HepG2 (cell line): ENCODE measurements at regions not wholly inside any gene's neighbourhood (a gene's known extent, or its start where the extent isn't known, plus 50 kb on each side); places are given as distances from the start of the nearest gene placed in this dataset.

Experiments used
- ATAC-seq: fragments of 200-7000 bp; cut with Tn5 transposase; 3 replicates; pipeline ENCODE4 v1.9.1; 2020; ENCODE audit warnings: mild to moderate bottlenecking, moderate library complexity
- BruUV-seq: library from RNA; stranded (reverse); fragments of 400-500 nt; replicated peaks from 2 replicates; lab custom pipeline; 2021; lab: Mats Ljungman, UMichigan
- CTCF ChIA-PET: fragments of 300-600 bp; formaldehyde crosslinking; extraction: SDS; loops from one replicate; lab custom pipeline; 2021; ENCODE audit warnings: low total read pairs, inconsistent platforms, low intra/inter-chr PET ratio; lab: Yijun Ruan, JAX
- POLR2A ChIA-PET: fragments of 350-600 bp; sonication (Branson Sonifier 250); formaldehyde crosslinking; loops from one replicate; lab custom pipeline; 2020; ENCODE audit warnings: antibody characterized with exemption, inconsistent platforms; lab: Yijun Ruan, JAX
- DNase-seq: peaks from one replicate; pipeline ENCODE4 v3.0.0-alpha.2; 2015; ENCODE audit warnings: low spot score
- FAIRE-seq: peaks from 3 replicates; lab custom pipeline; 2011; peaks lifted over from hg19 to GRCh38; lab: Jason Lieb, UNC
- H2AFZ ChIP-seq: one replicate; pipeline ENCODE4 v1.6.1; 2011; ENCODE audit warnings: low read length, inconsistent platforms
- H3K27ac ChIP-seq: fragments of 300-600 bp; 3 replicates; pipeline ENCODE4 v1.8.0; 2011; ENCODE audit warnings: mixed run types, mild to moderate bottlenecking, mixed read lengths, low read length, inconsistent platforms; ENCODE audit not compliant: insufficient read depth; ENCODE audit errors: extremely low read length
- H3K27me3 ChIP-seq, 2 experiments: fragments of 200-600 bp in 1 of 2; 2 replicates in 1 of 2; 3 replicates in 1 of 2; pipeline versions ENCODE4 v1.6.0 to v1.8.0; 2011; ENCODE audit warnings: low read length in 2 of 2, mild to moderate bottlenecking in 2 of 2, moderate library complexity in 2 of 2, inconsistent platforms in 1 of 2; ENCODE audit not compliant: insufficient read depth in 2 of 2, control insufficient read depth in 1 of 2
- H3K36me3 ChIP-seq, 2 experiments: fragments of 200-600 bp in 1 of 2; replicated peaks in 1 of 2; 2 replicates in 1 of 2; 3 replicates in 1 of 2; pipeline versions ENCODE4 v1.5.1 to v1.8.0; 2011; ENCODE audit warnings: low read length in 2 of 2, inconsistent platforms in 1 of 2; ENCODE audit not compliant: insufficient read depth in 2 of 2, control insufficient read depth in 1 of 2
- H3K4me1 ChIP-seq: 2 replicates; pipeline ENCODE4 v1.5.1; 2012; ENCODE audit warnings: low read length, inconsistent platforms; ENCODE audit not compliant: insufficient read depth
- H3K4me2 ChIP-seq: 2 replicates; pipeline ENCODE4 v1.6.0; 2011; ENCODE audit warnings: low read depth, low read length, inconsistent platforms
- H3K4me3 ChIP-seq, 3 experiments: fragments of 200-600 bp in 1 of 3; sonication (generic), shearing (Covaris generic) in 1 of 3; replicated peaks in 1 of 3; 2 replicates each; pipeline ENCODE4 v1.5.1; 2011 to 2016; ENCODE audit warnings: low read length in 3 of 3, inconsistent platforms in 2 of 3, low read depth in 2 of 3, mild to moderate bottlenecking in 2 of 3, control low read depth in 1 of 3, mixed read lengths in 1 of 3; ENCODE audit not compliant: insufficient read depth in 1 of 3
- H3K79me2 ChIP-seq: one replicate; pipeline ENCODE4 v1.6.1; 2011; ENCODE audit warnings: low read length, inconsistent platforms; ENCODE audit not compliant: insufficient read depth
- H3K9ac ChIP-seq: 2 replicates; pipeline ENCODE4 v1.6.0; 2011; ENCODE audit warnings: mild to moderate bottlenecking, low read depth, low read length, inconsistent platforms; ENCODE audit not compliant: insufficient read depth
- H3K9me3 ChIP-seq: 2 replicates; pipeline ENCODE4 v1.5.1; 2012; ENCODE audit warnings: mild to moderate bottlenecking, low read length
- H4K20me1 ChIP-seq: 2 replicates; pipeline ENCODE4 v1.6.0; 2011; ENCODE audit warnings: inconsistent platforms, mild to moderate bottlenecking, low read length, moderate library complexity; ENCODE audit not compliant: insufficient read depth
- BHLHE40 ChIP-seq: IDR thresholded peaks from 2 replicates; pipeline ENCODE4 v1.6.1; 2011; ENCODE audit warnings: low read length, improper control_type of control experiment
- CCDC6 ChIP-seq: sonication (generic); formaldehyde crosslinking; IDR thresholded peaks from 2 replicates; pipeline ENCODE4 v1.8.1; 2022; ENCODE audit warnings: mild to moderate bottlenecking, missing genetic modification reagents, moderate library complexity
- DMAP1 ChIP-seq: IDR thresholded peaks from 2 replicates; pipeline ENCODE4 v1.6.1; 2016
- KAT8 ChIP-seq: IDR thresholded peaks from 2 replicates; pipeline ENCODE4 v1.6.1; 2016; ENCODE audit warnings: missing genetic modification reagents, missing compliant biosample characterization
- MLLT10 ChIP-seq: sonication (generic); formaldehyde crosslinking; IDR thresholded peaks from 2 replicates; pipeline ENCODE4 v1.4.0; 2020; ENCODE audit warnings: missing genetic modification reagents
- NCOA5 ChIP-seq: sonication (generic); formaldehyde crosslinking; IDR thresholded peaks from 2 replicates; pipeline ENCODE4 v1.4.0; 2020; ENCODE audit warnings: missing genetic modification reagents
- REPIN1 ChIP-seq: sonication (generic); formaldehyde crosslinking; IDR thresholded peaks from 2 replicates; pipeline ENCODE4 v1.8.0; 2022; ENCODE audit warnings: missing genetic modification reagents, low read depth, mild to moderate bottlenecking, borderline replicate concordance
- ZBTB21 ChIP-seq: sonication (generic); formaldehyde crosslinking; IDR thresholded peaks from 2 replicates; pipeline ENCODE4 v1.4.0; 2020; ENCODE audit warnings: missing genetic modification reagents
- ZFP90 ChIP-seq: sonication (generic); formaldehyde crosslinking; IDR thresholded peaks from 2 replicates; pipeline ENCODE4 v1.8.0; 2022; ENCODE audit warnings: missing genetic modification reagents, mild to moderate bottlenecking, inconsistent platforms, borderline replicate concordance
- ZNF550 ChIP-seq: sonication (generic); formaldehyde crosslinking; IDR thresholded peaks from 2 replicates; pipeline ENCODE4 v1.4.0; 2020; ENCODE audit warnings: mild to moderate bottlenecking, missing genetic modification reagents, borderline replicate concordance
- ZNF737 ChIP-seq: sonication (generic); formaldehyde crosslinking; IDR thresholded peaks from 2 replicates; pipeline ENCODE4 v1.5.0; 2020; ENCODE audit warnings: missing genetic modification reagents, mild to moderate bottlenecking, borderline replicate concordance
- ZNF816 ChIP-seq: sonication (generic); formaldehyde crosslinking; IDR thresholded peaks from 2 replicates; pipeline ENCODE4 v1.8.0; 2022; ENCODE audit warnings: missing genetic modification reagents, mild to moderate bottlenecking, borderline replicate concordance
- WGBS: methylation state at CpG from one replicate; pipeline ENCODE4 v1.1.6; 2017; ENCODE audit warnings: low lambda C conversion rate; 5-methylcytosine and 5-hydroxymethylcytosine counted together
- in situ Hi-C: cut with HindIII; loops from 2 replicates; pipeline ENCODE4 v1.10.0; 2017; ENCODE audit warnings: low pct_unique_long_range_greater_than_20kb; ENCODE audit not compliant: extremely low pct_ligation_motif_present
- intact Hi-C: fragments of 100-400 bp; cut with micrococcal nuclease; formaldehyde crosslinking; loops from one replicate; pipeline ENCODE4 v1.10.0; 2022; ENCODE audit not compliant: unreplicated experiment
- TF ChIP-seq, protein P1 (sequence below): IDR thresholded peaks from 2 replicates; pipeline ENCODE4 v1.6.1; 2016; ENCODE audit warnings: low read depth, borderline replicate concordance
- TF ChIP-seq, protein P2 (sequence below): sonication (generic); formaldehyde crosslinking; IDR thresholded peaks from 2 replicates; pipeline ENCODE4 v1.4.0; 2020; ENCODE audit warnings: missing genetic modification reagents, borderline replicate concordance
- TF ChIP-seq, protein P3 (sequence below): sonication (generic); formaldehyde crosslinking; IDR thresholded peaks from 2 replicates; pipeline ENCODE4 v1.4.0; 2020; ENCODE audit warnings: mild to moderate bottlenecking, missing genetic modification reagents
- TF ChIP-seq, protein P4 (sequence below): sonication (generic); formaldehyde crosslinking; IDR thresholded peaks from 2 replicates; pipeline ENCODE4 v1.8.1; 2023; ENCODE audit warnings: missing genetic modification reagents, inconsistent platforms, borderline replicate concordance
- TF ChIP-seq, protein P5 (sequence below): sonication (generic); formaldehyde crosslinking; IDR thresholded peaks from 2 replicates; pipeline ENCODE4 v1.4.0; 2020; ENCODE audit warnings: missing genetic modification reagents

DNA sequence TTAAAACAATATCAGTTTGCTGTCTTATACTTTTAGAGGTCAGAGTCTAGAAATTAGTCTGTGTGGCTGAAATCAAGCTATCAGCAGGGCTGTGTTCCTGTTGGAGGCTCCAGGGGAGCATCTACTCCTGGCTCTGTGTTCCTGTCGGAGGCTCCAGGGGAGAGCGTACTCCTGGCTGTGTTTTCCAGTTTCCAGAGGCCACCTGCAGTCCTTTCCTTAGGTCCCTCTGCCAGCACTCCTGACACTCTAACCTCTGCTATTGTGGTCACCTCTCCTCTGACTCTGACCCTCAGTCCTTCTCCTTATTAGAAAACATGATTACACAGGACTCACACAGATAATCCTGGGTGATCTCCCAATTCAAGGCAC lies 1140.7 kb upstream of the TMEM132C start:
- H3K9ac ChIP-seq, result no peak overlapping the region
- POLR2A ChIA-PET, result no interaction called here
- CTCF ChIA-PET, result no interaction called here
- no peak overlapping the region for H2AFZ ChIP-seq
- no TSS peak for BruUV-seq
- in situ Hi-C loops, result no loop called here
- no peak for DNase-seq
- no peaks in the 10 kb centered on the region for H3K4me1 ChIP-seq
- H3K36me3 ChIP-seq, result no peaks in the 10 kb centered on the region
- no peaks in the 10 kb centered on the region; the same call in 1 of the 2 replicates for H3K9me3 ChIP-seq
- ATAC-seq, result no peak
- no peaks in the 10 kb centered on the region for H4K20me1 ChIP-seq
- 53% methylated on average over 2 of the region's 2 CpGs for WGBS
- TF ChIP-seq ZBTB21 (CRISPR knock-in tag) (no peak), DMAP1 (CRISPR knock-in tag) (no peak), ZNF737 (no peak), ZNF550 (no peak), REPIN1 (CRISPR knock-in tag) (no peak), KAT8 (CRISPR knock-in tag) (no peak), MLLT10 (CRISPR knock-in tag) (no peak), CCDC6 (no peak), BHLHE40 (no peak), ZFP90 (CRISPR knock-in tag) (no peak), NCOA5 (no peak), ZNF816 (no peak)
- TF ChIP-seq, protein P1, sequence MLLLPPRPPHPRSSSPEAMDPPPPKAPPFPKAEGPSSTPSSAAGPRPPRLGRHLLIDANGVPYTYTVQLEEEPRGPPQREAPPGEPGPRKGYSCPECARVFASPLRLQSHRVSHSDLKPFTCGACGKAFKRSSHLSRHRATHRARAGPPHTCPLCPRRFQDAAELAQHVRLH (CRISPR knock-in tag), result no peak
- TF ChIP-seq, protein P2, sequence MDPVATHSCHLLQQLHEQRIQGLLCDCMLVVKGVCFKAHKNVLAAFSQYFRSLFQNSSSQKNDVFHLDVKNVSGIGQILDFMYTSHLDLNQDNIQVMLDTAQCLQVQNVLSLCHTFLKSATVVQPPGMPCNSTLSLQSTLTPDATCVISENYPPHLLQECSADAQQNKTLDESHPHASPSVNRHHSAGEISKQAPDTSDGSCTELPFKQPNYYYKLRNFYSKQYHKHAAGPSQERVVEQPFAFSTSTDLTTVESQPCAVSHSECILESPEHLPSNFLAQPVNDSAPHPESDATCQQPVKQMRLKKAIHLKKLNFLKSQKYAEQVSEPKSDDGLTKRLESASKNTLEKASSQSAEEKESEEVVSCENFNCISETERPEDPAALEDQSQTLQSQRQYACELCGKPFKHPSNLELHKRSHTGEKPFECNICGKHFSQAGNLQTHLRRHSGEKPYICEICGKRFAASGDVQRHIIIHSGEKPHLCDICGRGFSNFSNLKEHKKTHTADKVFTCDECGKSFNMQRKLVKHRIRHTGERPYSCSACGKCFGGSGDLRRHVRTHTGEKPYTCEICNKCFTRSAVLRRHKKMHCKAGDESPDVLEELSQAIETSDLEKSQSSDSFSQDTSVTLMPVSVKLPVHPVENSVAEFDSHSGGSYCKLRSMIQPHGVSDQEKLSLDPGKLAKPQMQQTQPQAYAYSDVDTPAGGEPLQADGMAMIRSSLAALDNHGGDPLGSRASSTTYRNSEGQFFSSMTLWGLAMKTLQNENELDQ (CRISPR knock-in tag), result no peak
- TF ChIP-seq, protein P3, sequence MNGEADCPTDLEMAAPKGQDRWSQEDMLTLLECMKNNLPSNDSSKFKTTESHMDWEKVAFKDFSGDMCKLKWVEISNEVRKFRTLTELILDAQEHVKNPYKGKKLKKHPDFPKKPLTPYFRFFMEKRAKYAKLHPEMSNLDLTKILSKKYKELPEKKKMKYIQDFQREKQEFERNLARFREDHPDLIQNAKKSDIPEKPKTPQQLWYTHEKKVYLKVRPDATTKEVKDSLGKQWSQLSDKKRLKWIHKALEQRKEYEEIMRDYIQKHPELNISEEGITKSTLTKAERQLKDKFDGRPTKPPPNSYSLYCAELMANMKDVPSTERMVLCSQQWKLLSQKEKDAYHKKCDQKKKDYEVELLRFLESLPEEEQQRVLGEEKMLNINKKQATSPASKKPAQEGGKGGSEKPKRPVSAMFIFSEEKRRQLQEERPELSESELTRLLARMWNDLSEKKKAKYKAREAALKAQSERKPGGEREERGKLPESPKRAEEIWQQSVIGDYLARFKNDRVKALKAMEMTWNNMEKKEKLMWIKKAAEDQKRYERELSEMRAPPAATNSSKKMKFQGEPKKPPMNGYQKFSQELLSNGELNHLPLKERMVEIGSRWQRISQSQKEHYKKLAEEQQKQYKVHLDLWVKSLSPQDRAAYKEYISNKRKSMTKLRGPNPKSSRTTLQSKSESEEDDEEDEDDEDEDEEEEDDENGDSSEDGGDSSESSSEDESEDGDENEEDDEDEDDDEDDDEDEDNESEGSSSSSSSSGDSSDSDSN (CRISPR knock-in tag), result no peak
- TF ChIP-seq, protein P4, sequence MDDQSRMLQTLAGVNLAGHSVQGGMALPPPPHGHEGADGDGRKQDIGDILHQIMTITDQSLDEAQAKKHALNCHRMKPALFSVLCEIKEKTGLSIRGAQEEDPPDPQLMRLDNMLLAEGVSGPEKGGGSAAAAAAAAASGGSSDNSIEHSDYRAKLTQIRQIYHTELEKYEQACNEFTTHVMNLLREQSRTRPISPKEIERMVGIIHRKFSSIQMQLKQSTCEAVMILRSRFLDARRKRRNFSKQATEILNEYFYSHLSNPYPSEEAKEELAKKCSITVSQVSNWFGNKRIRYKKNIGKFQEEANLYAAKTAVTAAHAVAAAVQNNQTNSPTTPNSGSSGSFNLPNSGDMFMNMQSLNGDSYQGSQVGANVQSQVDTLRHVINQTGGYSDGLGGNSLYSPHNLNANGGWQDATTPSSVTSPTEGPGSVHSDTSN (CRISPR knock-in tag), result no peak
- TF ChIP-seq, protein P5, sequence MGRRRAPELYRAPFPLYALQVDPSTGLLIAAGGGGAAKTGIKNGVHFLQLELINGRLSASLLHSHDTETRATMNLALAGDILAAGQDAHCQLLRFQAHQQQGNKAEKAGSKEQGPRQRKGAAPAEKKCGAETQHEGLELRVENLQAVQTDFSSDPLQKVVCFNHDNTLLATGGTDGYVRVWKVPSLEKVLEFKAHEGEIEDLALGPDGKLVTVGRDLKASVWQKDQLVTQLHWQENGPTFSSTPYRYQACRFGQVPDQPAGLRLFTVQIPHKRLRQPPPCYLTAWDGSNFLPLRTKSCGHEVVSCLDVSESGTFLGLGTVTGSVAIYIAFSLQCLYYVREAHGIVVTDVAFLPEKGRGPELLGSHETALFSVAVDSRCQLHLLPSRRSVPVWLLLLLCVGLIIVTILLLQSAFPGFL (CRISPR knock-in tag), result no peak
- intact Hi-C loops, result no loop called here
- H3K27ac ChIP-seq, result no peak overlapping the region
- H3K27me3 ChIP-seq, result no peaks in the 10 kb centered on the region
- H3K79me2 ChIP-seq, result no peaks in the 10 kb centered on the region
- no peak overlapping the region for H3K4me3 ChIP-seq
- no peak overlapping the region for H3K4me2 ChIP-seq
- FAIRE-seq, result no peak
